ENCODE measurements at regions not wholly inside any gene's neighbourhood (a gene's known extent, or its start where the extent isn't known, plus 50 kb on each side); places are given as distances from the start of the nearest gene placed in this dataset.

DNA sequence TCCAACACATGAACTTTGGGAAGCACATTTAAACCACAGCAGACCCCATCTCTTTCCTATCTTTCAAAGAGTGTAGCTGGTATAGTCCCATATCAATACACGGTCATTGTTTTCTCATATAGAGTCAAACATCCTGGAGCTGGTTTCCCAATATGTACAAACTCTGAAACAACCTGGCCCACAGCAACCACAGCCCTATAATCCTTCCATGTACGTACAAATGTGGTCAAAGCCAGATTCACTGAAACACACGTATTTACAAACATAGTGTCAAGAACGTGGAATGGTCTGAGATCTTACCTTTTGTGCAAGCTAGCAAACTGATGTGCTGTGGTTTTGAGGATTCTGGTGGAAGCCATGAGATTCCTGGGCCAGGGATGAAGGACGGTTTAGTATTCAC is 97.3 kb downstream of the HS1BP3 start:
- DNase-seq (no peak), ATAC-seq (ENCODE audit: low FRiP score in 2 of 2) (no peak)
- no peaks in the 10 kb centered on the region for H3K27me3 ChIP-seq
- no peaks in the 10 kb centered on the region for H3K36me3 ChIP-seq
- TF ChIP-seq POLR2AphosphoS5 (IDR thresholded peaks at IDR 0.05) = no peak
- no peak for TF ChIP-seq CTCF (IDR thresholded peaks at IDR 0.05)
- TF ChIP-seq EP300 (IDR thresholded peaks at IDR 0.05) = no peak
- no peak for TF ChIP-seq POLR2A (IDR thresholded peaks at IDR 0.05)
- no peak overlapping the region for H3K27ac ChIP-seq
- no peak overlapping the region for H3K4me3 ChIP-seq
- H3K9me3 ChIP-seq = no peaks in the 10 kb centered on the region
- H3K4me1 ChIP-seq = peaks cover 0 to 11% (median 5%) of the 10 kb centered on the region in 4 donors
- 56 to 71% methylated on average over 4 to 5 of the region's 5 CpGs for WGBS, 2 donors

GRCh38 chr2:20555954-20556353 is 94.9 kb downstream of the HS1BP3 start:
- ATAC-seq (ENCODE audit: low FRiP score in 2 of 2) = no peak
- Histone ChIP-seq H3K27me3 (no peaks in the 10 kb centered on the region), H3K36me3 (no peaks in the 10 kb centered on the region)

GRCh38 chr2:20556756-20557155 is 94.1 kb downstream of the HS1BP3 start:
- no peak overlapping the region for H3K27ac ChIP-seq
- WGBS, 2 donors = 72 to 76% methylated on average over 4 of the region's 4 CpGs
- H3K36me3 ChIP-seq = no peaks in the 10 kb centered on the region
- TF ChIP-seq POLR2AphosphoS5 (IDR thresholded peaks at IDR 0.05) = no peak
- TF ChIP-seq EP300 (IDR thresholded peaks at IDR 0.05) = no peak
- no peak for TF ChIP-seq CTCF (IDR thresholded peaks at IDR 0.05)
- TF ChIP-seq POLR2A (IDR thresholded peaks at IDR 0.05) = no peak
- peaks cover 0 to 1% (median 0%) of the 10 kb centered on the region in 4 donors for H3K4me1 ChIP-seq
- no peaks in the 10 kb centered on the region for H3K9me3 ChIP-seq
- H3K4me3 ChIP-seq = no peak overlapping the region
- DNase-seq (no peak), ATAC-seq (ENCODE audit: low FRiP score in 2 of 2) (no peak)
- no peaks in the 10 kb centered on the region for H3K27me3 ChIP-seq

More at GRCh38 chr2:20555954-20556353, 94.9 kb downstream of the HS1BP3 start:
- Histone ChIP-seq H3K27ac (no peak overlapping the region), H3K4me3 (no peak overlapping the region), H3K4me1 (peaks cover 0 to 9% (median 4%) of the 10 kb centered on the region in 4 donors), H3K9me3 (no peaks in the 10 kb centered on the region)
- DNase-seq = no peak
- no peak for TF ChIP-seq POLR2A (IDR thresholded peaks at IDR 0.05)
- no peak for TF ChIP-seq EP300 (IDR thresholded peaks at IDR 0.05)
- TF ChIP-seq CTCF (IDR thresholded peaks at IDR 0.05) = no peak
- TF ChIP-seq POLR2AphosphoS5 (IDR thresholded peaks at IDR 0.05) = no peak

DNA sequence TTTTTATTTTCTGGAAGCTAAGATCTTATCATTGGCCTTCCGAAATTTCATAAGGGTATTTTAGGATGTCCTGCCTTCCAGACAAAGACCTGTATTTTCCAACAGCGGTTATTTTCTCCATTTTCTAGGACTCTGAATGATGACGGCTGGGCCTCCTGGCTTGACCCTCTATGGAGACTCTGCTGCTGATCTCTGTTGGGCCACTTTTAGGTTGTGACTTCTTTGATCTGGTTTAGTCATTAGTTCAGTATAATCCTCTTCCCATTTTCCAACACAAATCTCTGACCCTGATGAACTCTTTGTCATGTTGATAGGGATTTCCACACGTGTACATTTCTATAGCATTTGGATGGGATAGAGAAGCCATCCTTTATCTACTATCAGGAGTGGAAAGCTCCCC is 93.7 kb downstream of the HS1BP3 start:
- ATAC-seq (ENCODE audit: low FRiP score in 2 of 2) (no peak), DNase-seq (no peak)
- Histone ChIP-seq H3K27ac (no peak overlapping the region), H3K4me3 (no peak overlapping the region), H3K36me3 (no peaks in the 10 kb centered on the region), H3K4me1 (no peaks in the 10 kb centered on the region), H3K27me3 (no peaks in the 10 kb centered on the region), H3K9me3 (no peaks in the 10 kb centered on the region)
- WGBS, 2 donors = 93 to 95% methylated on average over 4 of the region's 4 CpGs
- TF ChIP-seq POLR2AphosphoS5 (IDR thresholded peaks at IDR 0.05) (no peak), EP300 (IDR thresholded peaks at IDR 0.05) (no peak), POLR2A (IDR thresholded peaks at IDR 0.05) (no peak)

GRCh38 chr2:20557635-20558034 is 93.3 kb downstream of the HS1BP3 start:
- no peaks in the 10 kb centered on the region for H3K36me3 ChIP-seq
- 81 to 84% methylated on average over 3 of the region's 3 CpGs for WGBS, 2 donors

More at GRCh38 chr2:20557635-20558034, 93.3 kb downstream of the HS1BP3 start:
- Histone ChIP-seq H3K4me3 (no peak overlapping the region), H3K4me1 (no peaks in the 10 kb centered on the region), H3K27me3 (no peaks in the 10 kb centered on the region), H3K9me3 (no peaks in the 10 kb centered on the region), H3K27ac (no peak overlapping the region)
- no peak for TF ChIP-seq CTCF (IDR thresholded peaks at IDR 0.05)
- TF ChIP-seq POLR2A (IDR thresholded peaks at IDR 0.05) = no peak
- TF ChIP-seq EP300 (IDR thresholded peaks at IDR 0.05) = no peak
- no peak for TF ChIP-seq POLR2AphosphoS5 (IDR thresholded peaks at IDR 0.05)
- DNase-seq (no peak), ATAC-seq (ENCODE audit: low FRiP score in 2 of 2) (no peak)

Measured in upper lobe of left lung (tissue), 6 donors.